CD4-positive, alpha-beta T cell treated with Interleukin-6 at 100 ng/mL for 8 hours (primary cell): ENCODE measurements at regions not wholly inside any gene's neighbourhood (a gene's known extent, or its start where the extent isn't known, plus 50 kb on each side); places are given as distances from the start of the nearest gene placed in this dataset.
"Not testable (repeated sequence)": the region's sequence is repeated elsewhere in the genome, so short reads cannot be mapped to it uniquely, and the experiment has no call there.

Experiments
- DNase-seq: peaks from one replicate; pipeline ENCODE4 v3.0.0-alpha.2; 2020; ENCODE audit warnings: mixed read lengths, low spot score

DNA sequence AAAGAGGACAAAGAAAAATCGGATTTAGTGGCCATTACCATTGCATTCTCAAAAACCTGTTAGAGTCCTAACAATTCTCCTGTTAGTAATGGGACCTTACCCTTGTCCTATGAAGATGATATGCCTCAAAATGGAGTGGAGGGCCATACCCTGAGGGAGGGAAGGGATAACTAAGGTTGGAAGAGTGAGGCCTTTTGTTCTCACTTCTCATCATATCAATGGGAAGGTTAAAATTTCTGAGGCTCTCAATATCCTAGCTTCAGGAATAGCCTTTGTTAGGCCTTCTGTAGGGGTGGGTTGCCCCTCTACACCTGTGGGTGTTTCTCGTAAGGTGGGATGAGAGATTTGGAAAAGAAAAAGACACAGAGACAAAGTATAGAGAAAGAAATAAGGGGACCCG, 109.4 kb upstream of the SGIP1 start:
- not testable (repeated sequence) for DNase-seq

DNA sequence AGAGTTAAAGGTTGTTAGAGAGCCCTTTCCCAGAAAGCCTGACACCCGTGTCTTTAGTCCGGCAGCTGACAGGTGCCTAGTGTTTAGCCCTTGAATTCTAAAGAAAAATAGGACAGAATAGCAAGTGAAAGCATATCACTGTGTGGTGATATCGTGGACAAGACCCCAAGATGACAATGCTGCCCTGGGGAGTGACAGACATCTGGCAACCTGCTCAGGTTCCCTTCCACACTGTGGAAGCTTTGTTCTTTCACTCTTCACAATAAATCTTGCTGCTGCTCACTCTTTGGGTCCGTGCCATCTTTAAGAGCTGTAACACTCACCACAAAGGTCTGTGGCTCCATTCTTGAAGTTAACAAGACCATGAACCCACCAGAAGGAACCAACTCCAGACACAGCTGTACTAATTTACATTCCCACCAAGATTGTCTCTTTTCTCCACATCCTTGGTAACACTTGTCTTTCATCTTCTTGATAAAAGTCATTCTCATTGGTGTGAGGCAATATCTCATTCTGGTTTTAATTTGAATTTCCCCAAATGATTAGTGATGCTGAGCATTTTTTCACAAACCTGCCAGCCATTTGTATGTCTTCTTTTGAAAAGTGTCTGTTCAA, 107.6 kb upstream of the SGIP1 start:
- no peak for DNase-seq

DNA sequence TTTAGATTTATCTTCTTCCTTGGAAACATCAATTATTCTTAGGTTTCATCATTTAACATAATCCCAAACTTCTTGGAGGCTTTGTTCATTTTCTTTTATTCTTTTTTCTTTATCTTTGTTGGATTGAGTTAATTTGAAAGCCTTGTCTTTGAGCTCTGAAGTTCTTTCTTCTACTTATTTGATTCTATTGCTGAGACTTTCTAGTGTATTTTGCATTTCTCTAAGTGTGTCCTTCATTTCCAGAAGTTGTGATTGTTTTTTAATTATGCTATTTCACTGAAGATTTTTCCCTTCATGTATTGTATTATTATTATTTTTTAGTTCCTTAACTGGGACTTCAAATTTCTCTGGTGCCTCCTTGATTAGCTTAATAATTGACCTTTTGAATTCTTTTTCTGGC, 103.1 kb upstream of the SGIP1 start:
- not testable (repeated sequence) for DNase-seq

DNA sequence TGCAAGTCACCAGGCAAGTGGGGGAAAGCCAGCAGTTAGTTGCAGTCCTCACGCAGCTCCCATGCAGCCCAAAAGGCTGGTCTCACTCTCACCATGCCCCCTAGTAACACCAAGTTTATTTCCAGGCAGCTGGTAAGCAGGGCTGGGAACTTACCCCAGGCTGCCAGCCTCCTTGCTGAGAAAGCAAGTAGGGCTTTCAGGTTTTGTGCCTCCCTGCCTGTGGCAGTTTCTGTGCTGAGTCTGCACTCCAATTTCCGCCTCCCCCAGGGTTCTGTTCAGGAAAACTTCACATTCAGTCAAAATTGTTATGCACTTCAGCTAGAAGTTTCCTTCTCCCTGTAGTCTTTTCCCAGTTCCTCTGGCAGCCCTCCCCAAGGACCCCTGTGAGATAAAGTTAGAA, 102.0 kb upstream of the SGIP1 start:
- no peak for DNase-seq

DNA sequence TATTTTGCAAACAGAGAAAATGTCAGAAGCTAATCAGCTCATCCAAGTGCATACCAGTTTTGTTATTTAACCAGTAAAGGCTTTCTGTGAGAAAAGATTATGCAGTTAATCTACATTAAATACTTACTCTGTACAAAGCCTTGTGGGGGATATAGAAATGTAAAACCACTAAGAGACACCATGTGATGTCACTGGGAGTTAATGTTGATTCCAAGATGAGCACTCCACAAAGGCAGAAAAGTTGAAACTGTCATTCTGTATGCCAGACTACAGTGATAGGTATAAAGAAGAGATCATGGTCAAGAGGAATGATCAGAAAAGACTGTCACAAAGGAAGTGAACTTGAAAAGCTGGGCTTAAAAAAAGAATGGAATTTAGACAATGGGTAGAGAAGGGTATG, 100.3 kb upstream of the SGIP1 start:
- DNase-seq, result no peak

DNA sequence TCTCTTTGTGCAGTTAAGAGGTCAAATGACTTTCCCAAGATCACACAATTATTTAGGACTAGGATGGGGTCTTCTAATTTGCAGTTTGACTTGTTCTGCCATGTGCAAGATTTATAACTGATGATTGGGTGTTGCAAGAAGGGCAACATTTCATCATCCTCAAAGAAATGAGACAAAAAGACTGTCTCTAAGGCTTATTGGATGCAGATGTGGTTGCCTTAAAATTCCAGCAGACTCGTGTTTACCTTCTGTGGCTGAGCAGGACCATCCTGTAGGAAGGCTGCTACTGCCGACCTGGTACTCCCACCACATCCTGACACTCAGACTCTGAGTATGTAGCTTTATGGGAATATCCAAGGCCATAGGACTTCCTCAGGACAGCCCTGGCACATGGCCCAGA, 99.9 kb upstream of the SGIP1 start:
- no peak for DNase-seq

DNA sequence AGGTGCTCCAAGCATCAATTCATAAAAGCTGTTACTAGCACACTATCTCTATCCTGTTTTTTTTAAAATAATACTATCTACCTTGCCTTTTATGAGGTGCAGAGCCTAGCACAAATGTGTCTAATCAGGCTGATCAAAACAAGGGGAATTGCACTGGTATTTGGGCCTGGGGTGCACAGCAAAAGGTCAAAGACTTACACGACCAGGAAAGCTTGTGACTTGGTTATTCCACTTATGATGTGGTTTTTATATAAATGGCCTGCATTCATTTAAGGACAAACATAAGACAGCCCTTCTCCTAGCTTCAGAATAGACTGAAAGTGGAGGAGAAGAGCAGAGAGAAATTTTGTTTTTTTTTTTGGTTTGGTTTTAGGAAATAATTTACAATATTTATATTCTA, 98.4 kb upstream of the SGIP1 start:
- DNase-seq, result no peak

DNA sequence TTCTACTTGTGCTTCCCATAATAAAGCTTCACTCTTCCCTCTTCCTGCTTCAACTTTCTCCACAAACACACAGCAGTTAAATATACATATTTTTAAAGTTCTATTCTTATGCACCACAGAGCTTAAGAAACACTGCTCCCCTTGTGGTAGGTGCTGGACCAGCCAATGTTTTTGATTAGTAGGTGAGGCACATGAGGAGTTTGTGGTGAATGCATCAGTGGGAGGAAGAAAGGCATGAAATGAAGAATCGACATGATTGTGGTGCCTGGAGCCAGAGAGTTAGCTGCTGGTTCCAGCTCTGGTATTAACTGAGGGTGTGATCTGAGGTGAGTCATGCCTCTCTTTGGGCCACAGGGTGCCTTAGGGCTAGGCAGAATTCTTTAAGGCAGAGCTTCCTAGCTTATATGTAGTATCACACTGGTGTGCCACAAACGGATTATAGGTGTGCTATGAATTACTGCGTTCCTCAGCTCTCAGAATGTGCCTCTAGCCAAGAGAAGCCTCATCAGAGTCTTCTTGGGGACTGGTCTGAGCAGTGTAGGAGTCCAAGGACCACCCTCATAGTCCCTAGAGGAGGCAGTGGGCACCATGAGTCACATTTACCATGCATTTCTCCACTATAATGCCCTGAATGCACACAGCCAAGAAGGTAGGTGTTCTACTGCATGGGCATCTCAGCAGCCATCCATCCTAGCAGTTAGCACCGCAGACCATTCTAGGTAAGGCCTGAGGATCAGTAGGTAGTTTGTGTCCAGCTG, 97.4 kb upstream of the SGIP1 start:
- DNase-seq, result peak; percentile 48

DNA sequence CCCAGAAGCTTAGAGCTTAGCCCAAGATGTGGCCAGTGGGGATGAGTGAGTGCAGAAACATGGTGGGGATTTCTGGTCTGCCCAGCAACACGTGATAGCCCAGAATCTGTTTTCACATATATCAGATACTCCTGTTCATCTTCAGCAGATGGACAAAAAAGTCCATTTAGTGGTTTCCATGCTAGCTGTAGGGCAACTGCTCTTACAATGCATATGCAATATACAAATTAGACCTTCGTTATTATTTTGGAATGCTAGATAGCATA, 96.9 kb upstream of the SGIP1 start:
- no peak for DNase-seq

DNA sequence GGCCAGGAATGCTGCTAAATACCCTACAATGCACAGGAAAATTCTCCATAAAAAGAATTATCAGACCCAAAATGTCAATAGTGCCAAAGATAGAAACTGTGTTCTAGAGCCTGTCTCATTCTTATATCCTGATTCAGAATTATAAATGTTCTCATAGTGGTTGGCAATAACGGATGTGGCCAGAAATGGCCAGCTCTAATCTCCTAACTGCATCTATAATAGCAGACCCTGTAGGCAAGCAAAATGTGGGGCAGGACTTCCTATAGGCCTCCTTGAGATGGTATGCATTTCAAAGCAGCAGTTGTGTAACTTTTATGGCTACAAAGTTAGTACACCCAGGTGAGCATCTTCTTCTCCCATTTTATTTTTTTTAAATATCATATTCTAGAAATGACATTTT, 95.9 kb upstream of the SGIP1 start:
- no peak for DNase-seq

DNA sequence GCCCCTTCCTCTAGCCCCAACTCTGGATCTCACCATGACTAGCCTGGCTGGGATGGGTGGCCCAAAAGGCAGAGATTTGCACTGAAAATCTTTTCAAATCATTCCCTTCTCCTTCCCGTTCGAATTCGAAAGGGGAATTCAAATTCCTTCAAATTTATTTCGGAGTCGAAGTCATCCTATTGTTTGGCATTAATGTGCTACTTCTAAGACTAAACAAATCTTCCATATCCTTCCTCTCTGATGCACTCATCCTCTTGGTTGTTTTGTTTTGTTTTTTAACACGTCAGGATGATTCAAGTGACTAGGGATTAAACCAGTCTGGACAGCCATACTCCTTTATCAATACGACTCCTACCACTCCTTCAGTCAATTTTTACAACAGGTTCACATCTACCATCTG, 95.5 kb upstream of the SGIP1 start:
- no peak for DNase-seq

DNA sequence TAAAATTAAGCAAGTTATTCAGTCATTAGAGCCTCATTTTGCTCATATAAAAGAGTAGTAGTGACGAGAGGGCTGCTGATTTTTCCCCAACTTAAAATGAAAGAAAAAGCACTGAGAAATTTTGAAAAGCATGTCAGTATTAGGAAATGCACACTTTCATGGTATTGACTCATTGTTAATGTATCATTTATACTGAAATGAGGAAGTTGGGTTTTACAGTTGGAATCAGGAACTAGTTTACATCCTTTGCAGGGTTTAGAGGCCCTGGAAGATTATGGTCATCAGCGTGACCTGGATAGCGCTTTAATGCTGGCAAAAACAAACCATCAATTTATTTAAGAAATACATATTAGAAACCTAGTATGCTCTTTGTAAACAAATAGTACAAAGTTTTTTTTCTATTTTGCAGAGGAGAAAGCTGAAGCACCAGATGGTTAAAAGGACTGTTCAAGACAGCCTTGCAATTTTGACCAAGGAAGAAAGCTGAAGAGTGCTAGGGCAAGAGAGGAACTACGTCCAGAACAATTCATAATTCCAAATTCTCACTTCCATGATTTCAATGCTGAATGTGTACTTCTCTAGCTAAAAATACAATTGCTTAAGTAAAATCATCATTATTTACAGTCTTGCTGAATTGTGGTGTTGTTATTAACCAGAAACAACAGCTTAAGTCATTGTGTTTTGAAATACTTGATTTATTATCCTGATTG, 94.8 kb upstream of the SGIP1 start:
- DNase-seq, result no peak

DNA sequence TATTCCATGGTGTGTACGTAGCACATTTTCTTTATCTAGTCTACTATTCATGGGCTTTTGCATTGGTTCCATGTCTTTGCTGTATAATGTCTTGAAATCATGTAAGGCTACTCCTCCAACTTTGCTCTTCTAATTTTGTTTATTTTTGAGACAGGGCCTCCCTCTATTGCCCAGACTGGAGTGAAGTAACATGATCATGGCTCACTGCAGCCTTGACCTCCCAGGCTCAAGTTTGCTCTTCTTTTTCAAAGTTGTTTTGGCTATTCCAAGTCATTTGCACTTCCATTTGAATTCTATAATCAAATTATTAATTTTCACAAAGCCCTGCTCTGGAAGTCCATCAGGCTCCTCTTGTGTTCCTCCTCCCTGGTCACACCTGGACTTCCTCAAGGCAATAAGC, 90.2 kb upstream of the SGIP1 start:
- DNase-seq, result no peak

DNA sequence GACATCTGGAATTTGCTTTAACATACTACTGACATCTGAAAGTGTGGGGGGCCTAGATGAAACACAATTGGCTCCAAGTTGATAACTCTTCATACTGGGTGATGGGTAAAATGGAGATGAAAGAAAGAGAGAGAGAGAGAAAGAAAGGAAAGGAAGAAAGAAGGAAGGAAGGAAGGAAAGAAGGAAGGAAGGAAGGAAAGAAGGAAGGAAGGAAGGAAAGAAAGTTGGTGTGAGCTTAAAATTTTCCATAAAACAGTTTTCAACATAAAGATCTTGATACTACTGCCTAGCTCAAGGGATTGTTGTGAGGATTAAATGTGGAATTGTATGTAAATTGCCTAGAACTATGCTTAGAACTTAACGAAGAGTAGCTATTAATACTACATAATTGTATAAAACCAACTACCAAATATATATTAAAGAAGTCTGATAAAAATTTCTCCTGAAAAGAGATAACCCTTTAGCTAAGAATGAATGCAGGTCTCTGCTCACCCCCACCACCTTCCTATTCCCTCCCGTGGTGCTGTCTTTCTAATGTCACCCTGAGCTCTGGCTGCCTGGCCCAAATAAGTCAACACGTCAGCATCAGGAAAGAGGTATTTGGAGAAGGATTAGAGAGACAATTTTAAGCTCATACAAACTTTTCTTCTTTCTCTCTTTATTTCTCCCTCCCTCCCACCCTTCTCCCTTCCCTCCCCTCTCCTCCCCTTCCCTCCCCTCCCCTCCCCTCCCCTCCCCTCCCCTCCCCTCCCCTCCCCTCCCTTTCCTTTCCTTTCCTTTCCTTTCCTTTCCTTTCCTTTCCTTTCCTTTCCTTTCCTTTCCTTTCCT, 89.3 kb upstream of the SGIP1 start:
- no peak for DNase-seq

DNA sequence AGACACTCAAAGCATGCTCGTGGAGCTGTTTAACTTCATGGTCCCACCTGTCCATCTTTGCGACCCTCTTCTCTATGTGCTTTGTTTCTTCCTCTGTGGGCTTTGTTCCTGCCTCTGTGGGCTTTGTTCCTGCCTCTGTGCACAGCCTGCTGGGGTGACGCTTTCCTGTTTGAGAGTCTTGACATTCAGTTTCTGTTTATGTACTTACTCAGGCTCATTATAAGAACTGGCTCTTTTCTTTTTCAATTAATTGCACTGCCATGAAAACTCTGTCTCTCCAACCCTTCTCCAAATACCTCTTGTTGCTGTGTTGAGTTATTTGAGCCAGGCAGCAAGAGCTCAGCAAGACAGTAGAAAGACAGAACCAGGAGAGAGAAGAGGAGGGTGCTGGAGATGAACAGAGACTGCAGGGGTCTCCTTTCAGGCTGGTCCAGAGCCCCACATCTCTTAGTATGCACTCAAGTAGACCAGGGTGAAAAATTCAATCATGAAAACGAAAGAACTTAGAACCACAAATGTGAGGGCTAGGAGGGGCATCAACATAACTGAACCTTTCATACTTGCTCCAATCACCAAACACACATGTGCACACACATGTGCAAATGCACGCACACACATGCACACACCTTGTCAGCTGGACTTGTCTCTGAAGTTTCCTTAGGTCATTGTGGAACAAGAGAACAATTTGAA, 88.3 kb upstream of the SGIP1 start:
- peak; percentile 71 for DNase-seq

DNA sequence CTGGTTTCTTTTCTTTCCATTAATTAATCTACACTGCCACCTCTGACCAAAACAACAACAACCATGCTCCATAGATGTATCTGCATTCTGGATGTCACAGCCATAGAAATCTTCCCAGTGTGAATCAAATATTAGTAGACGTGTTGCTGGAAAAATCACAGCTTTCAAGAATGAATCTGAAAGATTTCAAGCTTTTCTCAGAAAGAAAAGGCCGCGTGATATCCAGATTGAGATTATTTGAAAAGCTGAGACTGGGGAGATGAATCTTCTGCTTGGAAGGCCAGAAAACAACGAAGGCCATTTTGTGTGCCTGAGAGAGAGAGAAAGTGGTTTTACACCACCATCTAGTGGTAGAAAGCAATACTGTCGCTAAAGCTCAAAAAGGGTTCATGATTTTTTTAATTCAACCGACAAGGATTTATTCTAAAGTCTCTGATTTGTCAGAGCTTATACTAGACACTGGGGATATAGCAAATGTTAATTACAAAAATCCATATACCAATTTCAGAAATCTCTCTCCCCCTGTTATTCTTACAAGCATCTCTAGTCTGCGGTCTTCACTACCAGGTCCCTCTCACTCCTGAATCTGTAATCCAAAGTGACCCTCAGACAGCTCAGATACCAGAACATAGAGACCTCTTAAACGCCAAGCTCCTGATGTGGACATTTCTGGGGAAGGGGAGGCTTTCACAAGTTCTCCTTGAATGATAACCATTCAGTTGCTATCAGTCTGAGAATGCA, 87.5 kb upstream of the SGIP1 start:
- DNase-seq, result peak; percentile 71

DNA sequence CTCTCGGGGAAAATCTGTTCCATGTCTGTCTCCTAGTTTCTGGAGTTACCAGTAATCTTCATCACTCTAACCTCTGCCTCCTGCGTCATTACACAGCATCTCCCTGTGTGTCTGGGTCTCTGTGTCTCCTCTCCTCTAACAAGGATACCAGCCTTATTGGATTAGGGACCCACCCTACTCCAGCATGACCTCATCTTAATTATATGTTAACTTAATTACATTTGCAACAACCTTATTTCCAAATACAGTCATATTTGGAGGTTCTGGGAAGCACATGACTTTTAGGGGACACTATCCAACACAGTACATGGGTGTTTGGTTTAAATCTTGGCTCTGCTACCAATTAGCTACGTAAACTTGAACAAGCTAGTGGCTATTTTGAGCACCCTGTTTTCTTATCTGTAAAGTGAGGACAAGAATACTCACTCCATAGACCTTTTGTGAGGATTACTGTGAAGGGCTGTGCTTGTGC, 83.9 kb upstream of the SGIP1 start:
- DNase-seq, result no peak

DNA sequence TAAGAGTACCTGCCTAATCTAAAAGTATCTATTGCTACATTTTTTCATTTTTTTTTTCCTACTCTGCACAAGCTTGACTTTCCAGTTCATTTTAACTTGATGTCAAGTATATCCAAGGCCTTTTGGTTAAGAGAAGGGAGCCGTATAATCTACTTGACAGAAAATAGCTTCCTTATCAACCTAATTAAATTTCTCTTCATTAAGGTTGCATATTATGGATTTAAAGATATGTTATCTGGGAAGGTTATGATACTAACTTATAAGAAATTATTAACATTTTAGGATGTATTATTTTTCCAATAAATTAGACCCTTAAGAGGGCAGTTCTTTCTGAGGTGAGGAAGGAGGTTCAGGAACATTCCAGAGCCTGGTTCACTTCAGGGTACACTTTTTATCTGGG, 83.1 kb upstream of the SGIP1 start:
- no peak for DNase-seq

DNA sequence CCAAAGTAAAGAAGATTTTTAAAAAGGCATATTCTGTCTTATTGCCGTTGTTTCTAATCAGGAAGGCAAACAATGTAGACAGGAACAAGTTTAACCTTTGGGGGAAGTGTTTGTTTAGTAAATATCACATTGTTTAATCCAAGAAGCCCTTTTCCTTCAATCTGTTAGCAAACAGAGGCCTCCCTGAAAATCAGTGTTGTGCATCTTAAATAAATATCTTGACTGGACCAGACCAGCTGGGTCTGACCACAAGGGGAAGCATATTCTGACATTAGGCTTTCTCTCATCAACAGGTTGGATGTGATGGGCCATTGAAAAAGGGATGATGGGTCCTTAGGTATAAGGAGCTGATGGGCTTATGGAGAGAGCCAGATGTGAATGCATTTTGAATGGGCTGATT, 81.8 kb upstream of the SGIP1 start:
- no peak for DNase-seq

DNA sequence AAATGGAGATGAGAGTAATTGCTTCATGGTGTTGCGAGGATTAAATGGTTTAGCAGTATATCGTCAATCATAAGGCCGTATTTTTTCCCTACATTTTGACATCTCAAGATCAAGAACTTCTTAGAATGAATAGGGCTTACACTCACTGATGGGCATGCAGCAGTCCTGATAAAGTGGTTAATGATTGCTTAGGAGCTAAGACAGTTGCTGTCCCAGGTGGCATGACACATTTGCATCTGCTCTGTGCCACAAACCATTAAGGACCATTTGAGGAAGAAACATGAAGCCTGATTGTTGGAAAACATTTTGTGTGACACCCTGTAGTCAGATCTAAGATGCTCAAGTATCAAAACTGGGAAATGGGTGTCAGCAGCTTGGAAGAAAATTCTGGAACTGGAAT, 81.0 kb upstream of the SGIP1 start:
- no peak for DNase-seq

DNA sequence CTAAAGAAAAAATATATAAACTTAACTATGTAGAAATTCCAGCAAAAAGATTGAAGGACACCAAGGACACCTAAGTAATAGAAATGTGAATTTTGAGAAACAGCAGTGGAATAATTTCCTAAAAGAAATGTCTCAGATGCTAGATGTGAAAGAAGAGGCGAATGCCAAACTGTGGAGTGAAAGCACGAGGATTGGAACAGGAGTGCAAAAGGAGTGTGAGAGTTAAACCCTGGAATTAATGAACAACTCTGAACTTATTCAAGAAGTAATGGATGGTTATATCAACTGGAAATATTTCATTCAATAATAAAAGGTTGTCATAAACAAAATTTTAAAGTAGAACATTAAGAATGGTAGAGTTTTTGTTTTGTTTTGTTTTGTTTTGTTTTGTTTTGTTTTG, 78.5 kb upstream of the SGIP1 start:
- no peak for DNase-seq
